Stimulated activated CD4-positive, alpha-beta T cell treated with anti-CD3 and anti-CD28 coated beads, Interleukin-4, amount 100 ng/mL, for 48 hours (primary cell): ENCODE measurements at regions not wholly inside any gene's neighbourhood (a gene's known extent, or its start where the extent isn't known, plus 50 kb on each side); places are given as distances from the start of the nearest gene placed in this dataset.

ENCODE experiments used
- DNase-seq, 2 donors: peaks; one replicate each; pipeline ENCODE4 v3.0.0-alpha.2; 2020; ENCODE audit warnings: low read depth in 2 of 2

DNA sequence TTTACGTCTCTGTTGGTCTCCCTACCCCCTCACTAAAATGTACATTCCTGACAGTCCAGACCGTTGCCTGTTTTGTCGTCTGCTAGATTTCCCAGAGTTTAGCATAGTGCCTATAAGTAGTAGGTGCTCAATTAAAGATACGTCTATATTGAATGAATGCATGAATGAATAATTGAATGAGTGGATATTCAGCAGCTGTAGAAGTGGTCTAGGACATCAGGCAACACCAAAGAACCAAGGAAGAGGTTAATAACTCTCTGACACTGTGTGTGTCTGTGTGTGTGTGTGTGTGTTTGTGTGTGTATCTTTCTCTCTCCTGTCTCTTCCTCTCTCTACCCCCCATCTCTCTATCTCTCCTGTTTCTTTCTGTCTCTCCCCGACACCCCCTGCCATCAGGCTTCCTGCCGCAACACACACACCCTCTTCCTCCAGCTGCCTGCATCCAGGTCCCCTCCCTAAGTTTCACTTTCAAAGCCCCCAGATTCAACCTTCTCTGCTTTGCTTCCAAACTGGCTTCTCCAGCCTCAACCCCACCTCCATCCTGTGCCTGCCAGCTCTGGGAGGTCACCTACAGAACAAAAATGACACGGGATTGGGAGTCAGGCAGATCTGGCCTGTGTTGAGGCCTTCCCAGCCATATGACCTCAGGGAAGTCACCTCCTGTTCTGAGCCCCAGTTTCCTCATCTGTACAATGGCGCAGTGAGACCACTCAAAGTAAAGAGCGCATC is 119.9 kb upstream of the NCOR2 start:
- DNase-seq, result no peak

DNA sequence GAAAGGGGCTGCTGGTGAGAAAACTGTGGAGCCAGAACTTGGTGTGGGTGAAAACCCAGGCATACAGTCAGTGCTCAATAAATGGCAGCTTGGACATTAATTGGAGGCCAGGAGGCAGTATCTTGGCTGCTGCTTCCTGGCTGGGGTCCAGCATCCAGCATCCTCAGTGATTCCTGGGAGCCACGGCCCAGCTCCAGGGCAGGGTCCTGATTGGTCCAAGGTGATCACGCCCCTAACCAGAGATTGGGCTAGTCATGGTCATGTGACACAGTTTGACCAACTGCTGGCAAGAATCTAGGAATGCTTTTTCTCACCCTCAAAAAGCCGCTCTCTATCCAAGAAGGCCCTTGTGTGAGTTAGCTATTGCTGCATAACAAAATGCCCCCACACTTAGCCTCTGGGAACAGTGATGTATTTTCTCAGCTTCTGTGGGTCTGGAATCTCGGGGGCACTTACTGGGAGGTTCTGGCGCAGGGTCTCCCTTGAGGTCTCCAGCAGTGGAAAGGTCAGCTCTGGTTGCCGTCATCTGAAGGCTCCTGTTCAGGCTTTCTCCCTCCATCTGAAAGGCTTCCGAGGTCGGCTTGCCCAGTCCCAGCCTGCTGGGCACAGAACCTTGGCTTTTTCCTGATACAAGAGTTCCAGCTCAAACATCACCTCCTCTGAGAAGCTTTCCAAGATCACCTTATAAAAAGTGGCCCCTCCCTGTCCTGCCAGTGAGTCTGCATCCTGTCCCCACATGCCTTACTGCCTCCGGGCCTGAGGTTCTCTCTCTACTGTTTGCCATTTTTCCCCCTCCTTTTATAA is 119.2 kb upstream of the NCOR2 start:
- no peak for DNase-seq

DNA sequence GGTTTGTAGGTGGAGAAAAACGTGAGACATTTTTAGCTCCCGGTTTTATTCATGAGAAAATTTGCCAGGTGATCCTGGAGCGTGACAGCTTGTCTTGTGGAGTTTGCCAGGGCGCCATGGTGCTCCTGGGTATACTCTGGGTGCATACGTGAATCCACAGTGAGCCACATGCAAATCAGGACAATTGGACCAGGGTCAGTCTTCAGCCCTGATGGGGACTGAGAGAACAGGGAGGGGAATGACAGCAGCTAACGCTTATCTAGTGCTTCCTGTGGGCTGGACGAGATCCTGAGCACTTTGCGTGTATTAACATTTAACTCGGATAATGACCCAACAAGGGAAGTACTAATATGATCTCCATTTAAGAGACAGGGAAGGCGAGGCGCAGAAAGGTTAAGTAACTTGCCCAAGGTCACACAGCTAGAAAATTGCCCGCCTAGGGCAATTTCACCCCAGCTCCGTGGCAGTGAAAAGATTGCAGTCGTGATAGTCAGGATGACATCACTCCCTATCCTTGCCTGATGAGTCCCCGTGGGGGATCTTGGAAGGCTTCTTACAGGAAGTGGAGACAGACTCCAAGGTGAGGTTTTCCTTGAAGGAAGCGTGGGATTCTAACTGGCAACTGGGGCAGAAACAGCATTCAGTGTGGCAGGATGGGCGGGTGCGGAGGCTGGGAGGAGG is 118.4 kb upstream of the NCOR2 start:
- DNase-seq, result no peak

DNA sequence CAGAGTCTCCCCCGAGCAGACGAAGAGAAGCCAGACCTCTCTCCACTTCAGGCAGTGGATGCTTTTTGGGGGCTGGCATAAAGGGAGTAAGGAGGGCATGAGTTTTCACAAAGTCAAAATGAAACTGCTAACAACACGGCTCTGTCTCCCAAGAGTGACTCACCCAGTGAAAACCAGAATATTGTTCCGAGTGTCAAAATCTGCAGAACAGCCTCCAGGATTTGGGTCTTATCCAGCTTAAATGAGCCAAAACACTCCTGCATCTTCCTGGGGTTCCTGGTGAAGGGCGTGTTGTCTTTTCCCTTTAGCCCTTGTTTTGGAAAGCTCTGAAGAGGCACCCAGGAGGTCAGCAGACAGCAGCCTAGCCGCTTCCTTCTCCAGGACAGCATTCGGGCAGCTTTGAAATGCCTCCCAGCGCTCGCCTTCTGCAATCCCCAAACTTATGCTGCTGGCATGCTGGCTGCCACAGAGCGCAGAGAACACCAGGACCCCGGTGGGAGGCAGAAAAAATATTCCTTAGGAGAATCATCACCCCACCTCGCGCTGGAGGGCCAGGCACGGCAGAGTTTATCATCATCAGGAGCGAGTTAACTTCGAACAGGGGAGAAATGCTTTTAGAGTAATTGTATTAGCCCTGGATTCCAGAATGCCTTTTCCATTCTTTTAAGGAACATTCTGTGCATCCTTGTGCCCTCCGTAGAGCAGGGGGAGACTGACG is 117.7 kb upstream of the NCOR2 start:
- no peak for DNase-seq

DNA sequence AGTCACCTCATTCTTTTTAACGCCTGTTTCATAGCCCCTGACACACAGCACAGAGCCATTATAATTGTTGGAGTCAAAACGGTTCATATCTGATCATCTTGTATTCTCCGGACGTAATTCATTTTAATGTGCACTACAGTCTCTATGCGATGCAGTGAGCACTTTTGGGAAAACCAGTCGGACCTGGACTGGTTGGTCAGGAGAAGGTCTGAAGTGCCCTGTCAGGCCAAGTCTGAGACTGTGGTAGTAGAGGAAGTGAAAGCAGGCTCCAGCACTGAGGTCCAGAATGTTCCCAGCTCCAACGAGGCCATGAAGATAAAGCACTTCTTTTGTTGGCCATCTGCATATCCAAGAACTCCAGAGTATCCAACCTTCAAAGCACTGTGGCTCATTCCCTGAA is 117.1 kb upstream of the NCOR2 start:
- no peak for DNase-seq

DNA sequence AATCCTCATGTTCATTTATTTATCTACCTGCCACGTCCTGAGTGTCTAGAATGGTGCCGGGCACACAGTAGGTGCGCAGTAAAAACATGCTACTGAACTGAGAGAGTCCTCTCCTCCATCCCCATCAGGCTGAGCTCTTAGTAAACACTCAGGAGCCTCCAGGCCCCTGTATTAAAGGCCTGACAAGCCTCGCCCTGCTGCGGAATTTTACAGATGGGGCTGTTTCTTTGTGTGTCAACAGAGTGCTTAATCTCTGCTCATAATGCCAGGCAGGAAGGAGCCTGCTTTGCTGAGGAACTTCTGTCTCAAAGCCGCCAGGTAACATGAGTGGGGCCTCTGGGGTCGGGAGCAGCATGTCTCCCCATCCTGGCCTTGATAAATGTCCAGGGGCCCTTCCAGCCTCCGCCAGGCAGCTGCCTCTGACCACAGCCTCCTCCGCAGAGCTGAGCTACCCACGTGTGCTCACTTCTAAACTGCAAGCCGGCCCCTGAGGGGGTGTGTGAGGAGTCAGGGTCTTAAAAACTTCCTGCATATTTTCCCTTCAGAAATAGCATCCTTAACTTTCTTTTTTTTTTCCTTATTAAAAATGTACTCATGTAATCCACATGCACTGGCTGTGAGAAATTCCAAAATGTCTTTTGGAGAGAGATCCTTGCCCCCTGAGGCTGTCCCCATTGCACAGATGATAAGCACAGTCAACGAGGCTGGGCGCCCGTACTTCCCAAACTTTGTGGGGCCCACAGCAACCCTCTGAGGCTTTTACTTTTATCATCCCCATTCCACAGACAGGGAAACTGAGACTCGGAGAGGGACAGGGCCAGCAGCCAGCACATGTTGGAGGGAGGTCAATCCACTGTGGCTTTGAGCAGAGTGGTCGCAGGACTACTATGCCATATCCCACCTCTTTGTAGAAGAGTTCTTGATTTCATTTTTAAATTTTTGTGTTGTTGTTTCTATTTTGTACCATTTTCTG is 116.0 kb upstream of the NCOR2 start:
- DNase-seq, result no peak

DNA sequence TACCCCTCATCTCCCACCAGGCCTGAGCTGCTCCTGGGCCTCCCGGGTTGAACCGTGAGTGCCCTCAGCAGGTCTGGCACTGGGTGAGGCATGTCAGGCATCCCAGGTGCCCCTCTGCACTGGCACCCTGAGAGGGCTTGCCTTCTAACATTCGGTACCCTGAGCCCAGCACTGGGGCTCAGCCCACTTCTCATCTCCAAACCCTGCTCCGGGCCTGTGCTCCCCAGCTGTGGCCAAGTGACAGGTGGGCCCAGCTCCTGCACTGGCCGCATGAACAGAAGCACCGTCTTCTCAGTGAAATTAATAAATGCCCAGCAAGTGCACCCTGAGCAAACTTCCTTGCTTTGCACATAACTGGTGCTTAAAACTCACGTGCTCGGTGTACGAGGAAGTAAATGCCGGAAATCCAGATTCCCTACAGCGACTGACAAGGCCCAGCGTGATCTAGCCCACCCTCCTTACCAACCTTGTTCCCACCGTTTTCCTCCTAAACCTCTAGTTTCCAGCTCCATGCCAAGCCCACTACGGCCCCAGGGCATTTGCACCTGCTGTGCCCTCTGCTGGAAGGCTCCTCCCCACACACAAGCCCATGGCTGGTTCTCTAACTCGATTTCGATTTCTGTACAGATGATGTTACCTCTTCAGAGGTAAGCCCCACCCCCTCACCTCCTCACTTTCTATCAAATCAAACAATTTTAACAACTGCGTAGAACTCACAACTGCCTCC is 115.2 kb upstream of the NCOR2 start:
- DNase-seq, result no peak

DNA sequence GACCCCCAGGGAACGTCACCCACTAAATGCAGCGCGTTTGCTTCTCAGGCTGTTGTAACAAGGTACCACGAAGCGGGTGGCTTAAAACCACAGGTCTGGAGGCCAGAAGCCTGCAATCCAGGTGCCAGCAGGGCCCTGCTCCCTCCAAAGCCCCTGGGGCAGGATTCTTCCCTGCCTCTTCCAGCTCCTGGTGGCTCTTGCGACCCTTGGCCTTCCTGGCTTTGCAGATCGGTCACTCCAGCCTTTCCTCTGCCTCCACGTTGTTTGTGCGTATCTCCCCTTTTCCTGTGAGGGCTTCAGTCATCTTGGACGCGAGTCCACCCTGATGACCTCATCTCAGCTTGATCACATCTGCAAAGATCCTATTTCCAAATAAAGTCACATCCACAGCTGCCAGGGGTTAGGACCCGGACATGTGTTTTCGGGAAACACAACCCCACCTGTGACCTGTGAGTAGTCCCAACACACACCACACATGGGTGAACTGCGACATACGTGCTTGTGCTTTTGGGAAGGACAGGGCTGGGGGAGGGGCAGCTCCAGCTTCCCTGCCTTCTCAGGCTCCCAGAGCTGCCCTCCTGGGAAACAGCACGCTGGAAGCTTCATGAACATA is 114.5 kb upstream of the NCOR2 start:
- no peak for DNase-seq

DNA sequence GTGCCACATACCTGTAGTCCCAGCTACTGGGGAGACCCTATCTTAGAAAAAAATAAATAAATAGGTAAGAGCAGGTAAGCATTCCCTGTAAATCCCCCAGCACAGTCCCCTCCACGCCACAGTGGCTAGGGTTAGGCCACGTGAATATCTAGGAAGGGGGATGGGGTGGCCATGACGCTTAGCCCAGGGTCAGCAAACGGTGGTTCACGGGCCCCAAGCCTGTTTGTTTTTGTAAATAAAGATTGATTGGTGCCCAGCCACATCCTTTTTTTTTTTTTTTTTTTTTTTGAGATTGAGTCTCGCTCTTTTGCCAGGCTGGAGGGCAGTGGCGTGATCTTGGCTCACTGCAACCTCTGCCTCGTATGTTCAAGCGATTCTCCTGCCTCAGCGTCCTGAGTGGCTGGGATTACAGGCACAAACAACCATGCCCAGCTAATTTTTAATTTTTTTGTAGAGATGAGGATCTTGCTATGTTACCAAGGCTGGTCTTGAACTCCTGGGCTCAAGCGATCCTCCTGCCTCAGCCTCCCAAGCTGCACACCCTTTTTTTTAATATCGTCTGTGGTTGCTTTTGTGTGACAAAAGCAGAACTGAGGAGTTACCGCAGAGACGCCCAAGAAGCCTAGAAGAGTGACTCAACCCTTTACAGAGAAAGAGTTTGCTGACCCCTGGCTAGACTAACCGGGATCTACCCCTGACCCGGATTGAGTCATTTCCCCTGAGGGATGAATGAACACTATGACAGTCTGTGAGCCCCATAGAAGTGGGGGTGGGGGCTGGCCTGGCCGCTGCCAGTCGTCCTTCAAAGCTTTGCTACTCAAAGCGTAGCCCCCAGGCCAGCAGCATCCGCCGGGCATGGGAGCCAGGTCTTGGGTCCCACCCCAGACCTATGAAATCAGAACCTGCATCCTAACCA is 113.7 kb upstream of the NCOR2 start:
- peak in 1 of 2 donors; percentile 24 for DNase-seq

GRCh38 chr12:124679533-124680371 is 112.3 kb upstream of the NCOR2 start:
- DNase-seq, result no peak

- no peak for DNase-seq
These were observed 111.6 kb upstream of the NCOR2 start for GRCh38 chr12:124679047-124679446.

DNA sequence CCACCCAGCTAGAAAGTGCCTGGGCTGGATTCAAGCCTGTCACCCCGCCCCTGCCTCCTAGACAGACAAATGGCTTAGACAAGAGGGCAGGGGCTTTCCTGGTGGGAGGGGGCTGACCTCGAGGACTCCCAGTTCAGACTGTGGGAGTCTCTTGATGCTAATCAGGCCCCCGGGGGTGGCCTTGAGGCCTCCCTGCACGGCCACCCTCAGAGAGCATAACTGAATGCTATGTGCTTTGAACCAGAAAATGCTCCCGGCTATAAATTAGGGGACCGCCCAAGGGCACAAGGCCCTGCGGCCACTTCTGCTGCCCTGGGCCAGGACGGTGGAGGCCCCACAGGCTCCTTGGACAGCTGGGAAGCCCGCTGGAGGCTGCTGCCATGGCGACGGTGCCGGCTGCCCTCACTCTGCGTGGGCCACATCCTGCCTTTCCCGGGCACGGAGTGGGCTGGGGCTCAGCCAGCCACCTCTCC is 111.0 kb upstream of the NCOR2 start:
- no peak for DNase-seq

- no peak for DNase-seq
These were observed 110.3 kb upstream of the NCOR2 start for GRCh38 chr12:124677552-124678356.

DNA sequence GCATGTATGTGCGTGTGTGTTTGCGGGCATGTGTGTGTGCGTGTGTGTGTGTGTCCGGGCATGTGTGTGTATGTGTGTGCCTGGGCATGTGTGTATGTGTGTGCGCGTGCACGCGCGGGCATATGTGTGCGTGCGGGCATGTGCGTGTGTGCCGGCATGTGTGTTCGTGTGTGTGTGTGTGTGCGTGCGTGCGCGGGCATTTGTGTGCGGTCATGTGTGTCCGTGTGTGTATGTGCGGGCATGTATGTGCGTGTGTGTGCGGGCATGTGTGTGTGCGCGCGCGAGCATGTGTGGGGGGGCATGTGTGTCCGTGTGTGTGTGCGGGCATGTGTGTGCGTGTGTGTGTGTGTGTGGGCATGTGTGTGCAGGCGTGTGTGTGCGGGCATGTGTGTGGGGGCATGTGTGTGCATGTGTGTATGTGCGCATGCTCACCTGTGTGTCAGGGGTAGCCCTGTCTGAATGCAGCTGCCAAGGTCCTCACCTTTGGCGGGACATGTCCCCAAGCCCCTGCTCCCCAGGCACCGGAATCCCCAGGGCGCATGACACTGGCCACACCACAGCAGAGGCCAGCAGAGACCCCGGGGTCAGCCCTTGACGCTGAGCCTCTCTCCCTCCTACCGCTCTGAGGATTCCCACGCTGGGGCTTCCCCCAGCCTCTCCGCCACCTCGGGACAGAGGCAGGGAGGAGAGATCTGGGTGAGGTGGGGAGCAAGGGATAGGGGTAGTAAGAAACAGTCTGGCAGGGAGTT is 109.5 kb upstream of the NCOR2 start:
- DNase-seq, result no peak

GRCh38 chr12:124675881-124676713 is 108.7 kb upstream of the NCOR2 start:
- DNase-seq, result no peak
